Keratinocyte (primary cell): ENCODE measurements at regions not wholly inside any gene's neighbourhood (a gene's known extent, or its start where the extent isn't known, plus 50 kb on each side); places are given as distances from the start of the nearest gene placed in this dataset.
"Not testable (repeated sequence)": the region's sequence is repeated elsewhere in the genome, so short reads cannot be mapped to it uniquely, and the experiment has no call there.

Experiments used
- DNase-seq: peaks from one replicate; pipeline ENCODE4 v3.0.0-alpha.2; 2011; ENCODE audit warnings: low read depth, missing footprints, low spot score
- FAIRE-seq: peaks from 2 replicates; lab custom pipeline; 2011; peaks lifted over from hg19 to GRCh38; lab: Jason Lieb, UNC
- H2AFZ ChIP-seq: 2 replicates; pipeline ENCODE4 v1.6.0; 2012; ENCODE audit warnings: low read length, control low read depth, inconsistent platforms; ENCODE audit not compliant: control insufficient read depth
- H3K27ac ChIP-seq: 2 replicates; pipeline ENCODE4 v1.5.1; 2011; ENCODE audit warnings: low read length; ENCODE audit not compliant: control insufficient read depth, insufficient read depth
- H3K27me3 ChIP-seq: 3 replicates; pipeline ENCODE4 v1.6.0; 2011; ENCODE audit warnings: low read length; ENCODE audit not compliant: control insufficient read depth, insufficient read depth; ENCODE audit errors: extremely low read depth
- H3K36me3 ChIP-seq, 2 experiments: 2 replicates in 1 of 2; 3 replicates in 1 of 2; pipeline ENCODE4 v1.5.1; 2011; ENCODE audit warnings: low read length in 2 of 2, mild to moderate bottlenecking in 1 of 2; ENCODE audit not compliant: control insufficient read depth in 2 of 2, insufficient read depth in 2 of 2; ENCODE audit errors: extremely low read depth in 1 of 2
- H3K4me1 ChIP-seq: 3 replicates; pipeline ENCODE4 v1.5.1; 2011; ENCODE audit warnings: low read length; ENCODE audit not compliant: control insufficient read depth, insufficient read depth; ENCODE audit errors: extremely low read depth
- H3K4me2 ChIP-seq: 3 replicates; pipeline ENCODE4 v1.6.0; 2011; ENCODE audit warnings: low read depth, low read length; ENCODE audit not compliant: control insufficient read depth, insufficient read depth; ENCODE audit errors: extremely low read depth
- H3K4me3 ChIP-seq, 3 experiments: fragments of 200-600 bp in 1 of 3; sonication (generic) in 1 of 3; 2 replicates in 2 of 3; 3 replicates in 1 of 3; pipeline ENCODE4 v1.5.1; 2011 to 2016; ENCODE audit warnings: low read length in 3 of 3, mild to moderate bottlenecking in 3 of 3, control low read depth in 2 of 3, inconsistent platforms in 1 of 3, low read depth in 1 of 3, mixed read lengths in 1 of 3, mixed run types in 1 of 3, moderate library complexity in 1 of 3; ENCODE audit not compliant: control insufficient read depth in 2 of 3, insufficient read depth in 2 of 3; ENCODE audit errors: extremely low read depth in 1 of 3
- H3K79me2 ChIP-seq: 2 replicates; pipeline ENCODE4 v1.6.0; 2012; ENCODE audit warnings: low read length; ENCODE audit not compliant: control insufficient read depth, insufficient read depth
- H3K9ac ChIP-seq: 3 replicates; pipeline ENCODE4 v1.6.0; 2011; ENCODE audit warnings: low read length; ENCODE audit not compliant: control insufficient read depth, insufficient read depth; ENCODE audit errors: extremely low read depth
- H3K9me1 ChIP-seq: 3 replicates; pipeline ENCODE4 v1.6.0; 2011; ENCODE audit warnings: low read length; ENCODE audit not compliant: control insufficient read depth, insufficient read depth; ENCODE audit errors: extremely low read depth
- H3K9me3 ChIP-seq: 2 replicates; pipeline ENCODE4 v1.5.1; 2012; ENCODE audit warnings: low read depth, low read length; ENCODE audit not compliant: control insufficient read depth
- H4K20me1 ChIP-seq: 3 replicates; pipeline ENCODE4 v1.6.0; 2011; ENCODE audit warnings: low read length; ENCODE audit not compliant: control insufficient read depth, insufficient read depth; ENCODE audit errors: extremely low read depth
- EZH2 ChIP-seq: IDR thresholded peaks from one replicate; pipeline ENCODE4 v1.6.1; 2012; ENCODE audit warnings: inconsistent platforms, mild to moderate bottlenecking, low read length, moderate library complexity
- dilution Hi-C: fragments of 300-500 bp; cut with MboI; formaldehyde crosslinking; loops from one replicate; pipeline ENCODE4 v1.7.0; 2020; ENCODE audit warnings: low sequenced_read_pairs; ENCODE audit not compliant: extremely low pct_ligation_motif_present
- TF ChIP-seq, protein P1 (sequence below), 3 experiments: IDR thresholded peaks in 1 of 3; conservative IDR thresholded peaks in 1 of 3; optimal IDR thresholded peaks in 1 of 3; 2 replicates in 2 of 3; 3 replicates in 1 of 3; pipeline versions ENCODE3 to v1.5.1; 2011; ENCODE audit warnings: low read length in 3 of 3, mild to moderate bottlenecking in 3 of 3, moderate library complexity in 2 of 3, control low read depth in 1 of 3, inconsistent platforms in 1 of 3; ENCODE audit not compliant: insufficient read depth in 2 of 3; ENCODE audit errors: extremely low read depth in 1 of 3

GRCh38 chr20:55635870-55636269 lies 369.4 kb downstream of the CBLN4 start:
- Histone ChIP-seq H3K36me3 (no peaks in the 10 kb centered on the region), H3K27ac (no peak overlapping the region), H3K79me2 (no peaks in the 10 kb centered on the region), H3K4me3 (no peak overlapping the region), H3K4me2 (no peak overlapping the region), H4K20me1 (no peaks in the 10 kb centered on the region), H3K9me3 (no peaks in the 10 kb centered on the region), H2AFZ (no peak overlapping the region), H3K4me1 (no peaks in the 10 kb centered on the region), H3K27me3 (peaks cover 4% of the 10 kb centered on the region), H3K9me1 (no peaks in the 10 kb centered on the region), H3K9ac (no peak overlapping the region)
- DNase-seq (no peak), FAIRE-seq (no peak)
- dilution Hi-C loops, result no loop called here
- no peak for TF ChIP-seq EZH2
- TF ChIP-seq, protein P1, sequence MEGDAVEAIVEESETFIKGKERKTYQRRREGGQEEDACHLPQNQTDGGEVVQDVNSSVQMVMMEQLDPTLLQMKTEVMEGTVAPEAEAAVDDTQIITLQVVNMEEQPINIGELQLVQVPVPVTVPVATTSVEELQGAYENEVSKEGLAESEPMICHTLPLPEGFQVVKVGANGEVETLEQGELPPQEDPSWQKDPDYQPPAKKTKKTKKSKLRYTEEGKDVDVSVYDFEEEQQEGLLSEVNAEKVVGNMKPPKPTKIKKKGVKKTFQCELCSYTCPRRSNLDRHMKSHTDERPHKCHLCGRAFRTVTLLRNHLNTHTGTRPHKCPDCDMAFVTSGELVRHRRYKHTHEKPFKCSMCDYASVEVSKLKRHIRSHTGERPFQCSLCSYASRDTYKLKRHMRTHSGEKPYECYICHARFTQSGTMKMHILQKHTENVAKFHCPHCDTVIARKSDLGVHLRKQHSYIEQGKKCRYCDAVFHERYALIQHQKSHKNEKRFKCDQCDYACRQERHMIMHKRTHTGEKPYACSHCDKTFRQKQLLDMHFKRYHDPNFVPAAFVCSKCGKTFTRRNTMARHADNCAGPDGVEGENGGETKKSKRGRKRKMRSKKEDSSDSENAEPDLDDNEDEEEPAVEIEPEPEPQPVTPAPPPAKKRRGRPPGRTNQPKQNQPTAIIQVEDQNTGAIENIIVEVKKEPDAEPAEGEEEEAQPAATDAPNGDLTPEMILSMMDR (optimal IDR thresholded peaks at IDR 0.05 in 1 of 3, IDR thresholded peaks at IDR 0.05 in 1 of 3, conservative IDR thresholded peaks at IDR 0.05 in 1 of 3; ENCODE audit: extremely low read depth in 1 of 3, insufficient read depth in 2 of 3, low read length in 3 of 3), result no peak

GRCh38 chr20:55632592-55632991 lies 372.7 kb downstream of the CBLN4 start:
- dilution Hi-C loops, result no loop called here
- Histone ChIP-seq H3K27ac (no peak overlapping the region), H3K36me3 (no peaks in the 10 kb centered on the region), H3K27me3 (peaks cover 4% of the 10 kb centered on the region), H3K79me2 (no peaks in the 10 kb centered on the region), H2AFZ (no peak overlapping the region), H3K9me3 (no peaks in the 10 kb centered on the region), H3K9ac (no peak overlapping the region), H3K4me2 (no peak overlapping the region), H3K9me1 (no peaks in the 10 kb centered on the region), H4K20me1 (no peaks in the 10 kb centered on the region), H3K4me1 (no peaks in the 10 kb centered on the region), H3K4me3 (no peak overlapping the region)
- DNase-seq, result no peak
- FAIRE-seq, result no peak
- TF ChIP-seq, protein P1 (optimal IDR thresholded peaks at IDR 0.05 in 1 of 3, IDR thresholded peaks at IDR 0.05 in 1 of 3, conservative IDR thresholded peaks at IDR 0.05 in 1 of 3; ENCODE audit: extremely low read depth in 1 of 3, insufficient read depth in 2 of 3, low read length in 3 of 3), result peak in 1 of 3 experiments; percentile 26
- no peak for TF ChIP-seq EZH2

GRCh38 chr20:55629143-55629542 lies 376.2 kb downstream of the CBLN4 start:
- H3K36me3 ChIP-seq, H3K4me1 ChIP-seq, FAIRE-seq, H3K4me2 ChIP-seq, H4K20me1 ChIP-seq, dilution Hi-C loops, H2AFZ ChIP-seq, H3K9ac ChIP-seq, H3K79me2 ChIP-seq, DNase-seq, H3K4me3 ChIP-seq, H3K27ac ChIP-seq, H3K9me3 ChIP-seq, H3K27me3 ChIP-seq, H3K9me1 ChIP-seq: not testable (repeated sequence)
